HCT116 (cell line): ENCODE measurements at regions not wholly inside any gene's neighbourhood (a gene's known extent, or its start where the extent isn't known, plus 50 kb on each side); places are given as distances from the start of the nearest gene placed in this dataset.

ENCODE experiments used
- ATAC-seq: fragments of 200-7000 bp; cut with Tn5 transposase; 2 replicates; pipeline ENCODE4 v1.9.1; 2020; ENCODE audit warnings: mild to moderate bottlenecking, moderate library complexity
- BruUV-seq: library from RNA; stranded (reverse); fragments of 400-500 nt; replicated peaks from 2 replicates; lab custom pipeline; 2021; lab: Mats Ljungman, UMichigan
- CTCF ChIA-PET: fragments of 300-600 bp; sonication (Branson Sonifier 250); formaldehyde crosslinking; loops from one replicate; lab custom pipeline; 2021; ENCODE audit warnings: antibody characterized with exemption; lab: Charles Lee
- POLR2A ChIA-PET: fragments of 300-600, 350-600 bp; sonication (Branson Sonifier 250); formaldehyde crosslinking; loops from one replicate; lab custom pipeline; 2021; ENCODE audit warnings: antibody characterized with exemption; lab: Charles Lee
- RAD21 ChIA-PET, 2 experiments: fragments of 300-600 bp; sonication (Branson Sonifier 250); formaldehyde crosslinking; loops; one replicate each; lab custom pipeline; 2023; ENCODE audit warnings: low total read pairs in 2 of 2; ENCODE audit not compliant: uncharacterized antibody in 2 of 2, unreplicated experiment in 2 of 2, low non-redundant PET in 1 of 2; lab: Charles Lee
- DNase-seq: peaks from one replicate; pipeline ENCODE4 v3.0.0-alpha.2; 2010; ENCODE audit warnings: low read depth, low spot score
- H2AFZ ChIP-seq: fragments of 200-600 bp; shearing (Covaris generic), sonication (generic); 2 replicates; pipeline ENCODE4 v1.6.1; 2017; ENCODE audit warnings: low read depth, mixed run types, mixed read lengths, antibody characterized with exemption, low read length; ENCODE audit not compliant: poor library complexity, severe bottlenecking
- H3K27ac ChIP-seq: 2 replicates; pipeline ENCODE4 v1.5.1; 2012; ENCODE audit warnings: low read depth, low read length
- H3K27me3 ChIP-seq: fragments of 200-600 bp; sonication (generic); 2 replicates; pipeline ENCODE4 v1.6.1; 2016; ENCODE audit warnings: mixed run types, low read length, mixed read lengths; ENCODE audit not compliant: insufficient read depth
- H3K36me3 ChIP-seq, 2 experiments: fragments of 200-500 bp in 1 of 2; fragments of 200-600 bp in 1 of 2; sonication (Bioruptor generic) in 1 of 2; sonication (generic) in 1 of 2; 2 replicates each; pipeline versions ENCODE4 v1.5.1 to v1.6.1; 2014 to 2016; ENCODE audit warnings: low read length in 2 of 2, inconsistent platforms in 1 of 2, mixed read lengths in 1 of 2, mixed run types in 1 of 2; ENCODE audit not compliant: insufficient read depth in 2 of 2, control insufficient read depth in 1 of 2
- H3K4me1 ChIP-seq, 2 experiments: fragments of 200-600 bp in 1 of 2; sonication (generic) in 1 of 2; 2 replicates each; pipeline versions ENCODE4 v1.5.1 to v1.6.1; 2012 to 2017; ENCODE audit warnings: low read length in 2 of 2, inconsistent platforms in 1 of 2, mild to moderate bottlenecking in 1 of 2, mixed read lengths in 1 of 2, mixed run types in 1 of 2, moderate library complexity in 1 of 2; ENCODE audit not compliant: insufficient read depth in 2 of 2, control insufficient read depth in 1 of 2
- H3K4me2 ChIP-seq: fragments of 200-600 bp; sonication (generic); 2 replicates; pipeline ENCODE4 v1.6.1; 2017; ENCODE audit warnings: mixed run types, low read length, mixed read lengths
- H3K4me3 ChIP-seq, 2 experiments: fragments of 200-600 bp in 1 of 2; sonication (generic) in 1 of 2; replicated peaks in 1 of 2; 2 replicates each; pipeline ENCODE4 v1.5.1; 2011 to 2016; ENCODE audit warnings: low read length in 2 of 2, control low read depth in 1 of 2, low read depth in 1 of 2, mild to moderate bottlenecking in 1 of 2, mixed read lengths in 1 of 2, mixed run types in 1 of 2
- H3K79me2 ChIP-seq: fragments of 200-600 bp; sonication (generic); 2 replicates; pipeline ENCODE4 v1.6.1; 2017; ENCODE audit warnings: mild to moderate bottlenecking, mixed run types, low read length, moderate library complexity, mixed read lengths; ENCODE audit not compliant: insufficient read depth
- H3K9ac ChIP-seq: fragments of 200-600 bp; sonication (generic); 2 replicates; pipeline ENCODE4 v1.6.1; 2016; ENCODE audit warnings: low read length, mixed read lengths
- H3K9me2 ChIP-seq: fragments of 200-600 bp; sonication (generic), shearing (Covaris generic); 2 replicates; pipeline ENCODE4 v1.6.1; 2017; ENCODE audit warnings: mixed run types, mild to moderate bottlenecking, moderate library complexity; ENCODE audit not compliant: insufficient read depth
- H3K9me3 ChIP-seq, 2 experiments: fragments of 200-500 bp in 1 of 2; fragments of 200-600 bp in 1 of 2; sonication (Bioruptor generic) in 1 of 2; sonication (generic) in 1 of 2; 2 replicates each; pipeline ENCODE4 v1.6.1; 2014 to 2017; ENCODE audit warnings: low read length in 2 of 2, mixed read lengths in 2 of 2, inconsistent platforms in 1 of 2, low read depth in 1 of 2, mild to moderate bottlenecking in 1 of 2, mixed run types in 1 of 2, moderate library complexity in 1 of 2; ENCODE audit not compliant: control insufficient read depth in 1 of 2, insufficient read depth in 1 of 2
- H4K20me1 ChIP-seq: fragments of 200-600 bp; sonication (generic), shearing (Covaris generic); 2 replicates; pipeline ENCODE4 v1.6.1; 2017; ENCODE audit warnings: mixed run types, mild to moderate bottlenecking, moderate library complexity; ENCODE audit not compliant: insufficient read depth
- ATF3 ChIP-seq: IDR thresholded peaks from 2 replicates; pipeline ENCODE4 v1.6.1; 2012
- CBX3 ChIP-seq: IDR thresholded peaks from 2 replicates; pipeline ENCODE4 v1.6.1; 2012; ENCODE audit warnings: low read depth
- CEBPB ChIP-seq: IDR thresholded peaks from 2 replicates; pipeline ENCODE4 v1.6.1; 2012; ENCODE audit warnings: low read depth
- CTCF ChIP-seq, 3 experiments: fragments of 200-600 bp in 1 of 3; sonication (generic) in 1 of 3; IDR thresholded peaks in 2 of 3; conservative IDR thresholded peaks in 1 of 3; 2 replicates each; pipeline ENCODE4 v1.5.1; 2012 to 2017; ENCODE audit warnings: low read depth in 2 of 3, low read length in 2 of 3, antibody characterized with exemption in 1 of 3, borderline replicate concordance in 1 of 3, control low read depth in 1 of 3, mild to moderate bottlenecking in 1 of 3, mixed read lengths in 1 of 3, mixed run types in 1 of 3, moderate library complexity in 1 of 3; ENCODE audit not compliant: insufficient read depth in 1 of 3
- ELF1 ChIP-seq: IDR thresholded peaks from 2 replicates; pipeline ENCODE4 v1.6.1; 2012; ENCODE audit warnings: low read depth, borderline replicate concordance
- EZH2phosphoT487 ChIP-seq: fragments of 200-600 bp; IDR thresholded peaks from 2 replicates; pipeline ENCODE4 v1.6.1; 2018; ENCODE audit warnings: antibody characterized with exemption, borderline replicate concordance
- FOSL1 ChIP-seq: IDR thresholded peaks from 2 replicates; pipeline ENCODE4 v1.6.1; 2012; ENCODE audit warnings: low read depth
- JUND ChIP-seq: IDR thresholded peaks from 2 replicates; pipeline ENCODE4 v1.6.1; 2012
- MAX ChIP-seq: IDR thresholded peaks from 2 replicates; pipeline ENCODE4 v1.6.1; 2012
- POLR2A ChIP-seq: IDR thresholded peaks from 2 replicates; pipeline ENCODE4 v1.7.0; 2011; ENCODE audit warnings: borderline replicate concordance; ENCODE audit not compliant: insufficient read depth, insufficient read length; ENCODE audit errors: extremely low read depth
- POLR2AphosphoS5 ChIP-seq: IDR thresholded peaks from 2 replicates; pipeline ENCODE4 v1.6.1; 2011; ENCODE audit warnings: mild to moderate bottlenecking, low read depth, low read length, moderate library complexity
- RAD21 ChIP-seq: IDR thresholded peaks from 2 replicates; pipeline ENCODE4 v1.6.1; 2012; ENCODE audit warnings: low read depth, mild to moderate bottlenecking
- REST ChIP-seq: IDR thresholded peaks from 2 replicates; pipeline ENCODE4 v1.6.1; 2012; ENCODE audit warnings: low read depth
- SP1 ChIP-seq: IDR thresholded peaks from 2 replicates; pipeline ENCODE4 v1.6.1; 2012; ENCODE audit warnings: low read depth
- SRF ChIP-seq: IDR thresholded peaks from 2 replicates; pipeline ENCODE4 v1.6.1; 2012; ENCODE audit warnings: low read depth
- TCF7L2 ChIP-seq: IDR thresholded peaks from 2 replicates; pipeline ENCODE4 v1.7.0; 2011; ENCODE audit warnings: borderline replicate concordance, inconsistent platforms; ENCODE audit not compliant: insufficient read depth, insufficient read length; ENCODE audit errors: extremely low read depth
- YY1 ChIP-seq: IDR thresholded peaks from 2 replicates; pipeline ENCODE4 v1.6.1; 2011; ENCODE audit warnings: low read length, low read depth, moderate library complexity, mild to moderate bottlenecking; ENCODE audit not compliant: insufficient replicate concordance; ENCODE audit errors: extremely low read depth
- ZBTB33 ChIP-seq: IDR thresholded peaks from 2 replicates; pipeline ENCODE4 v1.6.1; 2011; ENCODE audit warnings: mild to moderate bottlenecking, low read length, moderate library complexity; ENCODE audit not compliant: insufficient replicate concordance; ENCODE audit errors: extremely low read depth
- ZFX ChIP-seq: fragments of 450-650 bp; IDR thresholded peaks from 2 replicates; pipeline ENCODE4 v1.6.1; 2017
- ZNF274 ChIP-seq: fragments of 200-500 bp; sonication (Bioruptor generic); IDR thresholded peaks from 2 replicates; pipeline ENCODE4 v1.6.1; 2014; ENCODE audit warnings: mild to moderate bottlenecking, low read depth, low read length, inconsistent platforms
- intact Hi-C: fragments of 100-400 bp; cut with micrococcal nuclease; formaldehyde crosslinking; loops from 2 replicates; pipeline ENCODE4 v1.10.0; 2022

GRCh38 chr5:133769842-133770241, 157.5 kb upstream of the FSTL4 start:
- ChIA-PET RAD21 (no interaction called here), CTCF (no interaction called here)
- no peak for ATAC-seq
- Histone ChIP-seq H3K27ac (no peak overlapping the region), H3K4me3 (no peak overlapping the region), H3K27me3 (peaks cover 3% of the 10 kb centered on the region; the same call in 1 of the 2 replicates), H3K36me3 (no peaks in the 10 kb centered on the region), H3K4me2 (no peak overlapping the region), H3K9me3 (no peaks in the 10 kb centered on the region), H3K79me2 (no peaks in the 10 kb centered on the region), H3K9me2 (no peaks in the 10 kb centered on the region), H3K4me1 (no peaks in the 10 kb centered on the region), H3K9ac (no peak overlapping the region)
- intact Hi-C loops: no loop called here
- BruUV-seq: no TSS peak
- TF ChIP-seq ATF3 (no peak), REST (no peak), SRF (no peak), ZNF274 (no peak), ZFX (no peak), ELF1 (no peak), CTCF (IDR thresholded peaks at IDR 0.05 in 2 of 3, conservative IDR thresholded peaks at IDR 0.05 in 1 of 3; ENCODE audit: borderline replicate concordance in 1 of 3, insufficient read depth in 1 of 3, low read depth in 2 of 3, low read length in 2 of 3) (no peak), RAD21 (no peak), SP1 (no peak), TCF7L2 (no peak), MAX (no peak), EZH2phosphoT487 (no peak), YY1 (no peak), FOSL1 (no peak), CBX3 (no peak), JUND (no peak), POLR2AphosphoS5 (no peak), ZBTB33 (no peak), CEBPB (no peak), POLR2A (no peak)
- TF ChIP-seq, all 23 proteins: peak for 0
- DNase-seq: no peak
- H4K20me1 ChIP-seq: no peaks in the 10 kb centered on the region
- no peak overlapping the region for H2AFZ ChIP-seq
- POLR2A ChIA-PET: no interaction called here
